GM18499 (cell line): ENCODE measurements at regions not wholly inside any gene's neighbourhood (a gene's known extent, or its start where the extent isn't known, plus 50 kb on each side); places are given as distances from the start of the nearest gene placed in this dataset.
"Not testable (repeated sequence)": the region's sequence is repeated elsewhere in the genome, so short reads cannot be mapped to it uniquely, and the experiment has no call there.

ENCODE experiments used
- ATAC-seq: cut with Tn5 transposase; IDR thresholded peaks from one replicate; pipeline ENCODE4 v1.9.1; 2021; ENCODE audit warnings: moderate number of reproducible peaks; ENCODE audit not compliant: insufficient read depth, unreplicated experiment

DNA sequence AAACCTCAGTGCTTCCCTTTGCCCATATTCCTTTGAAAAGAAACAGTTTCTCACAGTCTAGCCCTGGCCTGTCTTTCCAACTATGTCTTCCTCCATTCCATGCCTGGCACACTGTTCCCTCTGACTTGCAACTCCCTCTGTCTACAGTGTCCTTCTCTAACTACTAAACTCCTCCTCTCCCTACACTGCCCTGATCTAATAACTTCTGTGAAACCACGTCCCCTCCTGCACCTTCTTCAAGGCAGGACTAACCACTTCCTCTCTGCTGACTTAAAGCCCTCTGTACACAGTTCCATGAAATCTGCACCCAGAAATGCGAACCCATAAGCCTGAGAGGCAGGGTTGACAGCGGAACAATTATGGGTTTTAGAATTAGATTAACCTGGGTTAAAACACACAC is 62.2 kb upstream of the ATP1B1 start:
- peak; percentile 76 for ATAC-seq

DNA sequence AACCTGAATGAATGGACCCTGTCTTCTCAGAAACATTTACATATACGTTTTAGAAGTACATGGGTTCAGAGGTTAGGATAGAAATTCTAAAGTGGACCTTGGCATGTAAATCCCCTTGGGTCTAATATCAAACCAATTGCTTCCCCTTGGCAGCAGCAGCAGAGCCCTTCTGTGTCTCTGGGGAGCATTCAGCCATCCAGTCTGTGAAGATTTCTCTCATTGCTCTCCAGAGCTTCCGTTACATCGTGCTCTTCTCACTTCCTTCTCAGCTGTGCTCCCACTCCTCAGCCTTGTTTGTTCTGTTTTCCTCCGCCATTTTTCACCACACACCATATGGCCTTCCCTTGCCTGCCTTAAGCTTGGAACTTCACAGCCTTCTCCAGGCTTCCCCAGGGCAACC is 61.5 kb upstream of the ATP1B1 start:
- ATAC-seq, result no peak

DNA sequence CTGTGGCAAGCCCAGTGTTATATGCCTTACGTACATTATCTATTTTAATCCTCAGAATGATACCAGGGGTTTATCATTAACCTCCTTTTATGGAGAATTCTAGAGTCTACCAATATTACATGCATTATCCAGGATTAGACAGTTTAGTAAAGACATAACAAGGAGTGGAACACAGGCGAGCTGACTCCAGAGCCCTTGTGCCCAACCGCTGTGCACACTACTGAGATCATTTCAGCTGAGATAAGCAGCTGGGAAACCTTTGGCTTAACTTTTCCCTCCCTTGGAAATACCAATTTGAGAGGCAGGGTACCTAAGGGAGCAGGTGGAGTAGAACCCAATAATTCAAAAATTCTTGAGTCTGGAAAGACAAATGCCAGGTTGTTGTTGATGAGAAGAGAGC is 59.8 kb upstream of the ATP1B1 start:
- ATAC-seq, result no peak

DNA sequence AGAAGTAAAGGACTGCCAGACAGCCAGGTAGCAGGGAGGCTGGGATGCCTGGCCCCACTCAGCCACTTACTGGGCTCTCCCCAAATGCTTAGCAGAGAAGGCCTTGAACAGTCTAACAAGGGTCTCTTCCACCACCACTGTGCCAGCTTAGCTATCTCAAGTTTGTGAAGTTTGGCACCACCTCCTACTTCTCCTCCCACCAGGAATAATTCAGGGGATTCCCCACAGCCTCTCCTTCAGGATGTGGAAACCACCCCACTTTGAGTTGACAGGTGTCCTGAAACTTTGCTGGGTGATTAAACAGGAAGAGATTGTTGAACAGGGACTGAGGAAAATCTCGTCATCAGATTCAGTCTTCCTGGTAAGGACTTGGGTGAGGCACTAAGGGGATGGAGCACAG is 59.4 kb upstream of the ATP1B1 start:
- ATAC-seq, result no peak

- ATAC-seq, result no peak
Observed at GRCh38 chr1:169048043-169048442, 58.4 kb upstream of the ATP1B1 start.

GRCh38 chr1:169049258-169049938 is 57.1 kb upstream of the ATP1B1 start:
- no peak for ATAC-seq

GRCh38 chr1:169051171-169051570 is 55.3 kb upstream of the ATP1B1 start:
- no peak for ATAC-seq

DNA sequence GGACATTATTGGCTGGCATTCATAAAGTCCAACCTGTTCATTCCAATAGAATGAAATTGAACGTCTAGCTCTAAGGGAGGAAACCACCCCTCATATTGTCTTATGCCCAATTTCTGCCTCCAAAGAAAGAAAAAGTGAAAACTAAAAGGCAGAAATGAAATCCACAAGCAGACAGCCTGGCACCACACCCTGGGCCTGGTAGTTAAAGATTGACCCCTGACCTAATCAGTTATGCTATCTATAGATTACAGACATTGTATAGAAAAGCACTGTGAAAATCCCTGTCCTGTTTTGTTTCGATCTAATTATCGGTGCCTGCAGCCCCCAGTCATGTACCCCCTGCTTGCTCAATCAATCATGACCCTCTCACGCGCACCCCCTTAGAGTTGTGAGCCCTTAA is 54.3 kb upstream of the ATP1B1 start:
- not testable (repeated sequence) for ATAC-seq

DNA sequence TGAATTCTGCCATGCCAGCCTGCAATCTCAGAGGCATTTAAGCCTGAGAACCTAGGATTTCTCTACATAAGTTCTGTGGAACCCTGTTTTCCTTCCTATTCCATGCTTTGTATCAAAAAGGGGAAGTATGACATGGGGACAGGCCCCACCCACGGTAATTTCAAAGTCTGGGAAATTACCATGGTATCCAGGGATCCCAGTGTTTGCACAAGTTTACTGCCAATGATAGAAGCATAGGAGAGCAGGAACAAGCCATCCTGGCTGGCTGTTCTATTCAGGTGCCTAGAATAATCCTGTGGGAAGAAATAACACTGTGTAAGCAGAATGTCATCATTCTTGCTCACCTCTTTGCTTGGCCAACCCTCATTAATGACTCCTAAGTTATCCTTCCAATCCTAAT is 53.8 kb upstream of the ATP1B1 start:
- ATAC-seq, result no peak

GRCh38 chr1:169053196-169053595 is 53.3 kb upstream of the ATP1B1 start:
- ATAC-seq, result no peak
